ENCODE measurements at regions not wholly inside any gene's neighbourhood (a gene's known extent, or its start where the extent isn't known, plus 50 kb on each side); places are given as distances from the start of the nearest gene placed in this dataset.

GRCh38 chr2:220646424-220646823 lies 925.7 kb downstream of the EPHA4 start:
- TF ChIP-seq SUZ12 (IDR thresholded peaks at IDR 0.05): no peak
- no peak for TF ChIP-seq LEF1 (IDR thresholded peaks at IDR 0.05; ENCODE audit: borderline replicate concordance)
- no peak for TF ChIP-seq ZNF384 (IDR thresholded peaks at IDR 0.05)
- TF ChIP-seq PKNOX1 (IDR thresholded peaks at IDR 0.05): no peak
- no peak for TF ChIP-seq L3MBTL2 (conservative IDR thresholded peaks at IDR 0.05)
- no peak for TF ChIP-seq HDGF (IDR thresholded peaks at IDR 0.05; ENCODE audit: borderline replicate concordance)
- TF ChIP-seq NFRKB (IDR thresholded peaks at IDR 0.05): no peak
- TF ChIP-seq BHLHE40 (IDR thresholded peaks at IDR 0.05; ENCODE audit: borderline replicate concordance): no peak
- no peak for TF ChIP-seq TARDBP (IDR thresholded peaks at IDR 0.05)
- no peak for TF ChIP-seq CTBP1 (IDR thresholded peaks at IDR 0.05; ENCODE audit: borderline replicate concordance)
- no peak for TF ChIP-seq FOXK2 (IDR thresholded peaks at IDR 0.05)
- TF ChIP-seq SP1 (IDR thresholded peaks at IDR 0.05): no peak
- no peak for TF ChIP-seq FOXM1 (IDR thresholded peaks at IDR 0.05; ENCODE audit: borderline replicate concordance)
- TF ChIP-seq ELF4 (IDR thresholded peaks at IDR 0.05): no peak
- TF ChIP-seq ARNT (IDR thresholded peaks at IDR 0.05): no peak
- no peak for TF ChIP-seq FOXA1 (IDR thresholded peaks at IDR 0.05)
- DNase-seq (ENCODE audit: extremely low spot score): no peak
- POLR2A ChIA-PET: no interaction called here
- CTCF ChIA-PET: no interaction called here

GRCh38 chr2:220648628-220649027 lies 923.5 kb downstream of the EPHA4 start:
- TF ChIP-seq FOXK2 (IDR thresholded peaks at IDR 0.05) (no peak), SUZ12 (IDR thresholded peaks at IDR 0.05) (no peak), LEF1 (IDR thresholded peaks at IDR 0.05; ENCODE audit: borderline replicate concordance) (no peak), PKNOX1 (IDR thresholded peaks at IDR 0.05) (no peak), L3MBTL2 (conservative IDR thresholded peaks at IDR 0.05) (no peak), FOXM1 (IDR thresholded peaks at IDR 0.05; ENCODE audit: borderline replicate concordance) (no peak), SP1 (IDR thresholded peaks at IDR 0.05) (no peak), CTBP1 (IDR thresholded peaks at IDR 0.05; ENCODE audit: borderline replicate concordance) (no peak), ARNT (IDR thresholded peaks at IDR 0.05) (no peak), ELF4 (IDR thresholded peaks at IDR 0.05) (no peak), BHLHE40 (IDR thresholded peaks at IDR 0.05; ENCODE audit: borderline replicate concordance) (no peak), TARDBP (IDR thresholded peaks at IDR 0.05) (no peak), HDGF (IDR thresholded peaks at IDR 0.05; ENCODE audit: borderline replicate concordance) (no peak), ZNF384 (IDR thresholded peaks at IDR 0.05) (no peak), FOXA1 (IDR thresholded peaks at IDR 0.05) (no peak)
- POLR2A ChIA-PET: no interaction called here
- DNase-seq (ENCODE audit: extremely low spot score): no peak
- CTCF ChIA-PET: no interaction called here

GRCh38 chr2:220653776-220654175 lies 918.3 kb downstream of the EPHA4 start:
- DNase-seq (ENCODE audit: extremely low spot score): no peak
- ChIA-PET CTCF (no interaction called here), POLR2A (no interaction called here)
- TF ChIP-seq L3MBTL2 (conservative IDR thresholded peaks at IDR 0.05): no peak
- no peak for TF ChIP-seq PKNOX1 (IDR thresholded peaks at IDR 0.05)
- TF ChIP-seq BHLHE40 (IDR thresholded peaks at IDR 0.05; ENCODE audit: borderline replicate concordance): no peak
- TF ChIP-seq FOXK2 (IDR thresholded peaks at IDR 0.05): no peak
- no peak for TF ChIP-seq FOXM1 (IDR thresholded peaks at IDR 0.05; ENCODE audit: borderline replicate concordance)
- no peak for TF ChIP-seq LEF1 (IDR thresholded peaks at IDR 0.05; ENCODE audit: borderline replicate concordance)
- no peak for TF ChIP-seq ZNF384 (IDR thresholded peaks at IDR 0.05)
- TF ChIP-seq HDGF (IDR thresholded peaks at IDR 0.05; ENCODE audit: borderline replicate concordance): no peak
- TF ChIP-seq CTBP1 (IDR thresholded peaks at IDR 0.05; ENCODE audit: borderline replicate concordance): no peak

GRCh38 chr2:220654322-220654721 lies 917.8 kb downstream of the EPHA4 start:
- POLR2A ChIA-PET: no interaction called here

More at GRCh38 chr2:220654322-220654721, 917.8 kb downstream of the EPHA4 start:
- no peak for TF ChIP-seq PKNOX1 (IDR thresholded peaks at IDR 0.05)
- no peak for TF ChIP-seq ELF4 (IDR thresholded peaks at IDR 0.05)
- no peak for TF ChIP-seq FOXK2 (IDR thresholded peaks at IDR 0.05)
- no peak for TF ChIP-seq ARNT (IDR thresholded peaks at IDR 0.05)
- TF ChIP-seq SUZ12 (IDR thresholded peaks at IDR 0.05): no peak
- TF ChIP-seq FOXM1 (IDR thresholded peaks at IDR 0.05; ENCODE audit: borderline replicate concordance): no peak
- TF ChIP-seq CTBP1 (IDR thresholded peaks at IDR 0.05; ENCODE audit: borderline replicate concordance): no peak
- TF ChIP-seq BHLHE40 (IDR thresholded peaks at IDR 0.05; ENCODE audit: borderline replicate concordance): no peak
- no peak for TF ChIP-seq TARDBP (IDR thresholded peaks at IDR 0.05)
- TF ChIP-seq SP1 (IDR thresholded peaks at IDR 0.05): no peak
- TF ChIP-seq ZNF384 (IDR thresholded peaks at IDR 0.05): no peak
- TF ChIP-seq NFRKB (IDR thresholded peaks at IDR 0.05): no peak
- no peak for TF ChIP-seq L3MBTL2 (conservative IDR thresholded peaks at IDR 0.05)
- no peak for TF ChIP-seq LEF1 (IDR thresholded peaks at IDR 0.05; ENCODE audit: borderline replicate concordance)
- TF ChIP-seq HDGF (IDR thresholded peaks at IDR 0.05; ENCODE audit: borderline replicate concordance): no peak
- TF ChIP-seq FOXA1 (IDR thresholded peaks at IDR 0.05): no peak
- CTCF ChIA-PET: no interaction called here
- DNase-seq (ENCODE audit: extremely low spot score): no peak

Data from HEK293T (cell line).